BLaER1 treated with 17β-estradiol and CSF1 and Interleukin-3, amounts not matched to agents 10 nM and 100 nM (cell line): ENCODE measurements at regions not wholly inside any gene's neighbourhood (a gene's known extent, or its start where the extent isn't known, plus 50 kb on each side); places are given as distances from the start of the nearest gene placed in this dataset.
"Not testable (repeated sequence)": the region's sequence is repeated elsewhere in the genome, so short reads cannot be mapped to it uniquely, and the experiment has no call there.

Source experiments
- H3K27ac ChIP-seq, 11 experiments: shearing (Covaris generic); formaldehyde crosslinking; 2 replicates each; pipeline ENCODE4 v1.8.1; 2022
- H3K27me3 ChIP-seq, 11 experiments: shearing (Covaris generic); formaldehyde crosslinking; 2 replicates each; pipeline ENCODE4 v1.8.1; 2022
- H3K36me3 ChIP-seq, 11 experiments: shearing (Covaris generic); formaldehyde crosslinking; 2 replicates each; pipeline ENCODE4 v1.8.1; 2022
- H3K4me1 ChIP-seq, 10 experiments: shearing (Covaris generic); formaldehyde crosslinking; 2 replicates each; pipeline ENCODE4 v1.8.1; 2022
- H3K4me2 ChIP-seq, 11 experiments: shearing (Covaris generic); formaldehyde crosslinking; 2 replicates each; pipeline ENCODE4 v1.8.1; 2022
- H3K4me3 ChIP-seq, 10 experiments: shearing (Covaris generic); formaldehyde crosslinking; 2 replicates each; pipeline ENCODE4 v1.8.1; 2022
- H3K9ac ChIP-seq, 11 experiments: shearing (Covaris generic); formaldehyde crosslinking; 2 replicates each; pipeline ENCODE4 v1.8.1; 2022
- H3K9me3 ChIP-seq, 11 experiments: shearing (Covaris generic); formaldehyde crosslinking; replicated peaks in 1 of 11; 2 replicates each; pipeline ENCODE4 v1.8.1; 2022
- H4K20me1 ChIP-seq, 11 experiments: shearing (Covaris generic); formaldehyde crosslinking; 2 replicates each; pipeline ENCODE4 v1.8.1; 2022
- Cebpa-rat ChIP-seq, 11 experiments: shearing (Covaris generic); IDR thresholded peaks; 2 replicates each; pipeline ENCODE4 v1.8.1; 2022

DNA sequence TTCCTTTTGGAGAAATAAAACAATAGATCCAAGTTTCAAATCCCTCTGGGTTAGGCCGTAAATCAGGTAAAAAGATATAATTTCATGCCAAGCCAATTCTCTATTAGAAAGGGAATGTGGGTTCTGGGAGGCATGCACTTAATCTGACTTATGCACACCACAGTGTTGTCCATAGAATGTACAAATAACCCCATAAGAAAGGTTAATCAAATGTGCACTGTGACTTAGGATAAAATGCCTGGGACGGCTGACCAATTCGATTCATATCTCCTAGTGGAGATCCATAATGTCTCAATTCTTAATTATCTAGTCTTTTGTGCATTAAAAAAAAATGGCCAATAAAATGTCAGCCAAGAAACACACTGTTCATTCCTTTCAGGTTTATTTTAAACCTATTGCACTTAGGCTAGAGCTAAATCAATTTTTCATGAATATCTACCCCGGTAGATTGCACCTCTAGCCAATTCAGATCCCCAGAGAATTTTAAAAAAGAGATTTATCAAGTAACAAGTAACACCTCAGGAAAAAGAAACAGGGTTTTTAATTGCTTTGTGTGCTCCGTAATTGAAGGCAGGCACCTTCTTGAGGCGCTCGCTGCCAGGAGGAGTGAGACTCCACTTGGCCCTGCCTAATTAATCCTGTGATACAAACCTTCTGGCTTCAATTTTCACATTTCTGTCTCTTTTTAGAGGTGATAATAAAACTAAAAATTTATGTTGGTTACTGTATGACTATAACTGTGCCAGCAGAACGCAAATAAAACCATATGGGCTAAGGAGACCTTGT, 265.1 kb downstream of the ETV1 start:
- H3K4me3 ChIP-seq = no peak overlapping the region
- peaks cover 0 to 18% (median 10%) of the 10 kb centered on the region in 11 experiments; a peak in 15 of 22 replicates for H3K9me3 ChIP-seq
- H3K9ac ChIP-seq = no peak overlapping the region
- H3K4me1 ChIP-seq = no peaks in the 10 kb centered on the region
- no peaks in the 10 kb centered on the region for H3K36me3 ChIP-seq
- H3K27me3 ChIP-seq = no peaks in the 10 kb centered on the region
- no peak for TF ChIP-seq Cebpa-rat (IDR thresholded peaks at IDR 0.05)
- H3K4me2 ChIP-seq = no peak overlapping the region
- H4K20me1 ChIP-seq = no peaks in the 10 kb centered on the region
- no peak overlapping the region for H3K27ac ChIP-seq

- no peak for TF ChIP-seq Cebpa-rat (IDR thresholded peaks at IDR 0.05)
- H3K27me3 ChIP-seq = no peaks in the 10 kb centered on the region
- H3K36me3 ChIP-seq = no peaks in the 10 kb centered on the region
- H3K9ac ChIP-seq = no peak overlapping the region
- no peaks in the 10 kb centered on the region for H4K20me1 ChIP-seq
- H3K4me2 ChIP-seq = no peak overlapping the region
- peaks cover 0 to 18% (median 10%) of the 10 kb centered on the region in 11 experiments; a peak in 15 of 22 replicates for H3K9me3 ChIP-seq
- no peak overlapping the region for H3K27ac ChIP-seq
- H3K4me1 ChIP-seq = no peaks in the 10 kb centered on the region
- no peak overlapping the region for H3K4me3 ChIP-seq
Measured at GRCh38 chr7:13724977-13725566, 264.4 kb downstream of the ETV1 start.

- H4K20me1 ChIP-seq = no peaks in the 10 kb centered on the region
- no peak overlapping the region for H3K4me3 ChIP-seq
- no peak overlapping the region for H3K4me2 ChIP-seq
- H3K36me3 ChIP-seq = no peaks in the 10 kb centered on the region
- H3K9ac ChIP-seq = no peak overlapping the region
- TF ChIP-seq Cebpa-rat (IDR thresholded peaks at IDR 0.05) = no peak
- H3K27ac ChIP-seq = no peak overlapping the region
- H3K27me3 ChIP-seq = no peaks in the 10 kb centered on the region
- H3K9me3 ChIP-seq = peaks cover 0 to 18% (median 10%) of the 10 kb centered on the region in 11 experiments; a peak in 15 of 22 replicates
- H3K4me1 ChIP-seq = no peaks in the 10 kb centered on the region
Measured at GRCh38 chr7:13725591-13725990, 263.9 kb downstream of the ETV1 start.

GRCh38 chr7:13727279-13727678, 262.2 kb downstream of the ETV1 start:
- Histone ChIP-seq H3K4me2 (no peak overlapping the region), H4K20me1 (no peaks in the 10 kb centered on the region), H3K4me3 (no peak overlapping the region), H3K27ac (no peak overlapping the region), H3K9me3 (peaks cover 0 to 18% (median 10%) of the 10 kb centered on the region in 11 experiments; a peak in 15 of 22 replicates), H3K4me1 (no peaks in the 10 kb centered on the region), H3K9ac (no peak overlapping the region), H3K27me3 (no peaks in the 10 kb centered on the region), H3K36me3 (no peaks in the 10 kb centered on the region)
- no peak for TF ChIP-seq Cebpa-rat (IDR thresholded peaks at IDR 0.05)

GRCh38 chr7:13727751-13728150, 261.7 kb downstream of the ETV1 start:
- peaks cover 0 to 18% (median 10%) of the 10 kb centered on the region in 11 experiments; a peak in 15 of 22 replicates for H3K9me3 ChIP-seq
- no peaks in the 10 kb centered on the region for H3K36me3 ChIP-seq
- H3K4me2 ChIP-seq = no peak overlapping the region
- no peak overlapping the region for H3K9ac ChIP-seq
- H3K27me3 ChIP-seq = no peaks in the 10 kb centered on the region
- H3K4me3 ChIP-seq = no peak overlapping the region
- H3K4me1 ChIP-seq = no peaks in the 10 kb centered on the region
- H3K27ac ChIP-seq = no peak overlapping the region
- no peaks in the 10 kb centered on the region for H4K20me1 ChIP-seq
- no peak for TF ChIP-seq Cebpa-rat (IDR thresholded peaks at IDR 0.05)

GRCh38 chr7:13728430-13728829, 261.0 kb downstream of the ETV1 start:
- not testable (repeated sequence) for H3K9ac ChIP-seq, H3K4me3 ChIP-seq, H4K20me1 ChIP-seq, H3K4me1 ChIP-seq, H3K4me2 ChIP-seq, H3K27me3 ChIP-seq, H3K36me3 ChIP-seq, H3K27ac ChIP-seq
- H3K9me3 ChIP-seq = peaks cover 0 to 18% (median 10%) of the 10 kb centered on the region in 11 experiments; a peak in 15 of 22 replicates

GRCh38 chr7:13731643-13732042, 257.8 kb downstream of the ETV1 start:
- Histone ChIP-seq H4K20me1 (no peaks in the 10 kb centered on the region), H3K4me3 (no peak overlapping the region), H3K9ac (no peak overlapping the region), H3K36me3 (no peaks in the 10 kb centered on the region), H3K27me3 (no peaks in the 10 kb centered on the region), H3K9me3 (peaks cover 0 to 18% (median 10%) of the 10 kb centered on the region in 11 experiments; a peak in 15 of 22 replicates), H3K27ac (no peak overlapping the region), H3K4me2 (no peak overlapping the region), H3K4me1 (no peaks in the 10 kb centered on the region)
- TF ChIP-seq Cebpa-rat (IDR thresholded peaks at IDR 0.05) = no peak

DNA sequence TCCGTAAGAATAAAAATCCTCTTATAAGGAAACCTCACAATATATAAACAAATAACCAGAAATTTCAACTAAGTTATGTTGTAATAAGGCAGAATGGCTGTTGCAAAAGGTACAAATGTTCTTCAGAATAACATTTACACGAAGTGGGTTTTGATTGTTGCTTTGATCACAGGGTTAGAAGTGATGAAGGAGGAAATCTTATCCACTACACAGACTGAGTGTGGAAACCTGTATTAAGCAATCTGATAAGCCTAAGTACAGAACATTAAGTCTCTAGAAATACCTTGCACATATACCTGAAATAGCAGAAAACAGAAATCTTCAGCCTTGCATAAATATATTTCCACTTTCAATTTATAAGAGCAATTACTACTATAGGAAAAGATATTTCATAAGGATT, 251.9 kb downstream of the ETV1 start:
- H3K4me3 ChIP-seq = no peak overlapping the region
- no peaks in the 10 kb centered on the region for H3K36me3 ChIP-seq
- no peak for TF ChIP-seq Cebpa-rat (IDR thresholded peaks at IDR 0.05)
- H3K9ac ChIP-seq = no peak overlapping the region
- H3K9me3 ChIP-seq = no peaks in the 10 kb centered on the region
- H3K4me2 ChIP-seq = no peak overlapping the region
- no peak overlapping the region for H3K27ac ChIP-seq
- H3K27me3 ChIP-seq = no peaks in the 10 kb centered on the region
- H4K20me1 ChIP-seq = no peaks in the 10 kb centered on the region
- H3K4me1 ChIP-seq = no peaks in the 10 kb centered on the region

GRCh38 chr7:13742126-13742525, 247.3 kb downstream of the ETV1 start:
- Histone ChIP-seq H4K20me1 (no peaks in the 10 kb centered on the region), H3K4me3 (no peak overlapping the region), H3K4me1 (no peaks in the 10 kb centered on the region), H3K36me3 (no peaks in the 10 kb centered on the region), H3K9ac (no peak overlapping the region), H3K27ac (no peak overlapping the region), H3K9me3 (no peaks in the 10 kb centered on the region), H3K27me3 (no peaks in the 10 kb centered on the region), H3K4me2 (no peak overlapping the region)
- TF ChIP-seq Cebpa-rat (IDR thresholded peaks at IDR 0.05) = no peak

- Histone ChIP-seq H3K4me1 (no peaks in the 10 kb centered on the region), H3K27me3 (no peaks in the 10 kb centered on the region), H3K36me3 (no peaks in the 10 kb centered on the region), H3K9me3 (no peaks in the 10 kb centered on the region), H3K4me2 (no peak overlapping the region), H3K9ac (no peak overlapping the region), H3K4me3 (no peak overlapping the region), H4K20me1 (no peaks in the 10 kb centered on the region), H3K27ac (no peak overlapping the region)
- TF ChIP-seq Cebpa-rat (IDR thresholded peaks at IDR 0.05) = no peak
Measured at GRCh38 chr7:13742811-13743210, 246.7 kb downstream of the ETV1 start.
